ENCODE measurements at regions not wholly inside any gene's neighbourhood (a gene's known extent, or its start where the extent isn't known, plus 50 kb on each side); places are given as distances from the start of the nearest gene placed in this dataset.

DNA sequence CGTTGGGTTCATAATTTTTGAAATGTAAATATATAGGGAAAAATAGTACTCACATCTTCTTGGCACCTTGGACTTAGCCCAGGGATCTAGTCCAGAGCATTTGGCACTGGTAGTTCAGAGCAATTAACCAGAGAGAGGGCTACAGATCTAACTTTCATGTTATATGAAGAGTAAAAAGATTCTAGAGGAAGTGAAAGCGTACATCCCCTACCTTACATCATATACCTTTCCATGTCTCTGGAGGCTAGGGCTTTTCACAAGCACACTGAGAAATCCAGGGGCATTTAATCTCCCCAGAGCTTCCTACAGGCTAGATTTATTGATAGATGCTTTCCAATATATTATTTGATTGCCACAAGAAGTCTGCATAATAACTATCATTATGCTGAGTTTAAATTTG lies 687.5 kb upstream of the FBXO33 start:
- TF ChIP-seq, protein P1, sequence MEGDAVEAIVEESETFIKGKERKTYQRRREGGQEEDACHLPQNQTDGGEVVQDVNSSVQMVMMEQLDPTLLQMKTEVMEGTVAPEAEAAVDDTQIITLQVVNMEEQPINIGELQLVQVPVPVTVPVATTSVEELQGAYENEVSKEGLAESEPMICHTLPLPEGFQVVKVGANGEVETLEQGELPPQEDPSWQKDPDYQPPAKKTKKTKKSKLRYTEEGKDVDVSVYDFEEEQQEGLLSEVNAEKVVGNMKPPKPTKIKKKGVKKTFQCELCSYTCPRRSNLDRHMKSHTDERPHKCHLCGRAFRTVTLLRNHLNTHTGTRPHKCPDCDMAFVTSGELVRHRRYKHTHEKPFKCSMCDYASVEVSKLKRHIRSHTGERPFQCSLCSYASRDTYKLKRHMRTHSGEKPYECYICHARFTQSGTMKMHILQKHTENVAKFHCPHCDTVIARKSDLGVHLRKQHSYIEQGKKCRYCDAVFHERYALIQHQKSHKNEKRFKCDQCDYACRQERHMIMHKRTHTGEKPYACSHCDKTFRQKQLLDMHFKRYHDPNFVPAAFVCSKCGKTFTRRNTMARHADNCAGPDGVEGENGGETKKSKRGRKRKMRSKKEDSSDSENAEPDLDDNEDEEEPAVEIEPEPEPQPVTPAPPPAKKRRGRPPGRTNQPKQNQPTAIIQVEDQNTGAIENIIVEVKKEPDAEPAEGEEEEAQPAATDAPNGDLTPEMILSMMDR (conservative IDR thresholded peaks at IDR 0.05): no peak
- TF ChIP-seq ZFX (IDR thresholded peaks at IDR 0.05): no peak

Measured in C4-2B (cell line).